Embryonic facial prominence (tissue), 1 donor: ENCODE measurements at regions not wholly inside any gene's neighbourhood (a gene's known extent, or its start where the extent isn't known, plus 50 kb on each side); places are given as distances from the start of the nearest gene placed in this dataset.
"Not testable (repeated sequence)": the region's sequence is repeated elsewhere in the genome, so short reads cannot be mapped to it uniquely, and the experiment has no call there.

Source experiments
- DNase-seq: peaks from one replicate; pipeline ENCODE4 v3.0.0-alpha.2; 2016; ENCODE audit errors: extremely low spot score

GRCh38 chr2:123715467-123715982 is 309.6 kb upstream of the CNTNAP5 start:
- DNase-seq: no peak

- DNase-seq: peak; percentile 9
Measured at GRCh38 chr2:123717636-123718334, 307.3 kb upstream of the CNTNAP5 start.

GRCh38 chr2:123720760-123721159 is 304.3 kb upstream of the CNTNAP5 start:
- DNase-seq: no peak

GRCh38 chr2:123723706-123724105 is 301.4 kb upstream of the CNTNAP5 start:
- no peak for DNase-seq

GRCh38 chr2:123732563-123732962 is 292.5 kb upstream of the CNTNAP5 start:
- no peak for DNase-seq

GRCh38 chr2:123737371-123737770 is 287.7 kb upstream of the CNTNAP5 start:
- no peak for DNase-seq

GRCh38 chr2:123738643-123739042 is 286.4 kb upstream of the CNTNAP5 start:
- no peak for DNase-seq

GRCh38 chr2:123746006-123746405 is 279.1 kb upstream of the CNTNAP5 start:
- no peak for DNase-seq

- no peak for DNase-seq
Measured at GRCh38 chr2:123747326-123747725, 277.8 kb upstream of the CNTNAP5 start.

- DNase-seq: no peak
Measured at GRCh38 chr2:123762221-123762620, 262.9 kb upstream of the CNTNAP5 start.

GRCh38 chr2:123768233-123768632 is 256.9 kb upstream of the CNTNAP5 start:
- no peak for DNase-seq

GRCh38 chr2:123769001-123769400 is 256.1 kb upstream of the CNTNAP5 start:
- DNase-seq: no peak

- no peak for DNase-seq
Measured at GRCh38 chr2:123770996-123771720, 253.9 kb upstream of the CNTNAP5 start.

- DNase-seq: no peak
Measured at GRCh38 chr2:123771928-123772632, 253.0 kb upstream of the CNTNAP5 start.

- no peak for DNase-seq
Measured at GRCh38 chr2:123777116-123777515, 248.0 kb upstream of the CNTNAP5 start.

- no peak for DNase-seq
Measured at GRCh38 chr2:123783164-123783563, 241.9 kb upstream of the CNTNAP5 start.

- no peak for DNase-seq
Measured at GRCh38 chr2:123785332-123785731, 239.8 kb upstream of the CNTNAP5 start.

GRCh38 chr2:123791207-123791606 is 233.9 kb upstream of the CNTNAP5 start:
- no peak for DNase-seq

GRCh38 chr2:123791684-123792083 is 233.4 kb upstream of the CNTNAP5 start:
- DNase-seq: no peak

GRCh38 chr2:123804126-123804525 is 221.0 kb upstream of the CNTNAP5 start:
- not testable (repeated sequence) for DNase-seq

GRCh38 chr2:123805746-123806145 is 219.3 kb upstream of the CNTNAP5 start:
- DNase-seq: not testable (repeated sequence)

- DNase-seq: no peak
Measured at GRCh38 chr2:123808243-123808642, 216.8 kb upstream of the CNTNAP5 start.
